ENCODE measurements at regions not wholly inside any gene's neighbourhood (a gene's known extent, or its start where the extent isn't known, plus 50 kb on each side); places are given as distances from the start of the nearest gene placed in this dataset.

DNA sequence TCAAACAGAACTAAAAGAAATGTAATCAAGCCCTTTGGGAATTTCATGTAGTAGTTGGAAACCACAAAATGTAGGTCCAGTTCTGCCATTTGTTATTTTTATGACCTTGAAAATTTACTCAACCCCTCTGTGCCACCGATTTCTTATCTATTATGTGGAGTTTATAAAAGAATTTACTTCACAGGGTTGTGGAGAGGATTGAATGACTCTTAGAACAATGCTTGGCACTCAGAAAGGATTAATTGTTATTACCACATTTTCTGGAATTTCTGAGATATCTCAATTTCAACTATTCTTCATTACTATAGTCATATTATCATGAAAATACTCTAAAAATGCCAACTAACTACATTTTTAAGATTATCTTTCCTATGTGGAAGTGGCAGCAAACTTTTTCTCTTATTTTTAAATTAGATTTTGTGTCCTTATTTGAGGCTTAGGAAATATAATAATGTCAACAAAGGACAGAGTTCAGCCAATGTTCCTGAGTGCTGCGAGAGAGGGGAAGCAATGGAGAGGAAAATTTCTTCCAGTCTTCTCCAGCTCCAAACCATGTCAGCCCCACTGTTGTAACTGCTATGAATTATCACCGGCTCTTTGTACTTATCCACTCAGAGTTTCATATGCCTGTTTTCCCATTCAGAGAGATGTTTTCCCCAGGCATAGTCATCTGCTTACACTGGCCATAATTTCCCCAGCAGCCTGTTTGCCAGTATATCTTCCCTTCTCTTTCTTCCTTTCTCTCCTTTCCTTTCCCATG is 525.6 kb downstream of the SPATA31D1 start:
- DNase-seq, result no peak

DNA sequence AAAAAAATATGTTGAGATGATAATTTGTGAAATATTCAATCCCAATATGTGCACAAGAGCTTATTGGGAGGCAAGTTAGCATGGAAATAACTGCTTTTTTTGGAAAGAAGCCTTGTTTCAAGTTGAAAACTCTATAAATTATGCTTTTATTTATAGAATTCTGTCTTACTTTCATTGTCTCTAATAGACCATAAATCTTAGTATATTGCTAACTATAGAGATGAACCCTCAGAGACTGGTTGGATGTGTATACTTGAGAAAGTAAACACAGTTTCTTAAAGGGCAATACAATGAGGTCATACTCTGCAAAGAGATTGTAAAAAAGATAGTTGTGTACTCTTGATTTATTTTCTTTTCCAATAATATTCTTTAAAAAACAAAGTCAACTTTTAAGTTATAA is 530.3 kb downstream of the SPATA31D1 start:
- no peak for DNase-seq

DNA sequence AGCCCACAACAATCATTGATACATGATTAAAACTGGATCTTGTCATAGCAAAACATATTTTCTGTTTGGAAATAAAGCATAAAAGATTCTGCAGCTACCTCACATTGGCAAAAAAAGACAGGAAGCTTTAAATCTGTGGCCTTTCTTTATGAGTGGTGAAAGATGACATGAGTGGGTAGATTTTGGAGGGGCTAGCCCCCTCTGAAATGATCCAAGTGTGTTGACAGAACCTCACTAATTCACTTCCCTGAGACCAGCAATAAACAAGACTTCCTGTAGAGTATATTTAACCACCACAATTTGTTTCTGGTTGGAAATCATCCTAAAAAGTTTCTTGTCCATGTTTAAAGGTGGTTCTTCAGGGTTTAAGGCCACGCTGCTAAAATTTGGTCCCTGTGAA is 530.8 kb downstream of the SPATA31D1 start:
- DNase-seq, result no peak

DNA sequence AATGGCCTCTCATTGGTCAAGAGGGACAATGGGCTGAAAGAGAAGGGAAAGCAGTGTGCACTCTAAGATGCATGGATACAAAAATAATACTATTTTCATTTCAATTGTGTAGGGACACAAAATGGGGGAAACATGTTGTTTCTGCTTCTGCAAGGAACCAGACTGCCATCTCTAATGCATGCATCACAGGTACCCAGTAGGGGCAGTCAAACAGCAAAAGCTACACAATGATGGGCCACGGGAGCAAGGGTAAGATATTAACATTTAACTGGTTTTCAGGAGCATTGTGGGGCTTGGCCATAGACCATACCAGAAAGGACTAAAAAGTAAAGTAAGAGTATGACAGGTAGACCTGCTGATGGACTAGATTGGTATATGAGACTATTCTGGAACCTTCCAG is 535.8 kb downstream of the SPATA31D1 start:
- no peak for DNase-seq

DNA sequence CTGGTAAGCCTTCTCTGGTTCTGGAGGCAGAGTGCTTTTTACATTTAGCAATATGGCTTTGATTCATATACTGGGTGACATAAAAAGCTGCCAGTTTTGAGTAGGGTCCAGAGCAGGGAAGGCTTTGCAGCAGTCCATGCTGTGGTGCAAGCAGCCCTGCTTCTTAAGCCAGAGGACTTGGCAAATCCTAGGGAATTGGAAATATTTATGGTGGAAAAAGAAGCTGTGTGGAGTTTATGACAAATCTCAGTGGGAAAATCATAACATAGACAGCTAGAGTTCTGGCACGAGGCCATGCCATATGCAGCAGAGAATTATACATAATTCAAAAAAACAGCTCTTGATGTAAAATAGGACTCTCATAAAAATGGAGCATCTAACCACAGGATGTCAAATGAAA is 536.4 kb downstream of the RASEF start:
- no peak for DNase-seq

DNA sequence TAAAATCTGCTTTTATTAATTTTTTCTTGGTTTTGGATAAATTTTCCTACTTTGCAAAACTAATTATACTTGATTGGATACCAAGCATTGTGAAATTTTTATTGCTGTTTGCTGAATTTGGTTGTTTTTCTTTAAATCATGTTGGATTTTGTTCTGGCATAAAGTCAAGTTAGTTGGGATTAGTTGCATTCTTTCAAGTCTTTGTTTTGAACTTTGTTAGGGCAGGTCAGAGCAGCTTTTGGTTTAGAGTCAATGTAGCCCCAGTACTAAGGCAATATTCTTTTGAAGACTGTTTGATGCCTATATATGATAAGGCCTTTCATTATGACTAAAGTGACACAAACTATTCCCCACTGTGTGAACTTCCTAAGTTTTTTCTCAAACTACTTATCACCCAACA is 531.1 kb downstream of the RASEF start:
- DNase-seq, result no peak

DNA sequence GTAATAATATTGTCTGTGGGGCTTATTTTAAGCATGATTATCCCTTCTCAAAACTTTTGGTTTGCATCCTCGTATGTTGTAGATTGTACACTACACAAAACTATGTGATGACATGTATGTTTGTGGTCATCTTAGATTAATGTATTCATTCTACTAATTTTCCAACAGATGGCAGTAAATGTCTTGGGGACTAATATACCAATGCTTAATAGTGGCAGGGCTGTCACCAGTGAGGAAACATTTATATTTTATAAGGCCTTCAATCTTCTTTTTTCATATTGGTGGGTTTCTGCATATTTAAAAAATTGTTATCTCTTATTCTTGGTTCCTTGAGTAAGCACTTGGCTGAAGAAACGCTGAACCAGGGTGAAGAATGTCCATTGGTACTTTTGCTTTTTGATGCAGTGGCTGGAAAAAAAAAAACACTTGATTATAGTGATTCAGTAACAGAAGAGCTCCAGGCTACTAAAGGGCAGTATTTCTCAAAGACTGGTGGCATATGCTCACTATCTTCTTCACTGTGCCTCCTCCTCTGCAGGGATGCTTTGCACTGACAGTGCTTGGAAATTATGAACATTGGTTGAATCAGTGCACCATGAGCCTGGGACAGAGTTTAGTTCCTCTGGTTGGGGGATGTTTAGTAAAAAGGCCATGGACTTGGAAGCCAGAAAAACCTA is 530.3 kb downstream of the RASEF start:
- no peak for DNase-seq

DNA sequence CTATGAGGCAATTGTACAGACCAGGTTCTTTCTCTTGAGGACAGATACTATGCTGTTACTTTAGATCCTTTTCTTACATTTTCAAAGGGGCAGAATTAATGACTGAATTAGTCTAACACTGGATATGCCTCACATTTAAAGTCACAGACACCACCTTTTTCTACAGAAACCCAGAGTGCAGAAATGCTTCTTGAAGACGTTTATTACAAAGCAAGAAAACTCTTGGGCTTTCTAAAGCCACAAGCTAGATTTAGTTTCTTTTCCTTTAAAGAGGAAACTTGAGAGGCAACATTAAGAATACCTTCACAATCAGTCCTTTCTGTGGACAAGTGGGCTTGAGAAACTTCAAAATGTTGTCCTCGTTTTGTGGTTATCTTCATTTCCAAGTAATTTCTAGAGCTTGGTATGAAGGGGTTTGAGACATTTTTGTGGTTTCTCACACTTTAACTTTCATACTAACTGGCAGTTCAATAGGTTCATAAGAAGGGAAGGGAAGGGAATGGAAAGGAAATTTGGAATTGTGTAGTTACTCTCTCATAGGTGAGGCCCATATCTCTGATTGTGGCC is 527.4 kb downstream of the RASEF start:
- DNase-seq, result no peak

DNA sequence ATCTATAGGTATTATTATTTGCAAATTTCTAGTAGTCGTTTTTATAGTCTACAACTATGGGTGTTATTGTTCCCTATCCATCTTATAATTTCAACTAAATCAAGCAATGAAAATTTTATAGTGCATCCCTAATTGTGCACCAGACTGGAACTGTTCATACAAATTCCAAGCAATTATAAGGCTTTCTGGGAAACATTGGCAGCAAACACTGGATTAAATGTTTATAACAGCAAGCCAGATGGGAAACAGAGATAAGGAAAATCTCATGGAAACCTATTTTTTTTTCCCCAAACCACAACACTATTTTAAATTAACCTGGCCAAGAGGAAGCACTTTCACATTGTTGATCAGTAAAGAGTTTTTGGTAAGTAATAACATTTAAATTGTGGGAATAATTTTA is 524.3 kb downstream of the RASEF start:
- no peak for DNase-seq

DNA sequence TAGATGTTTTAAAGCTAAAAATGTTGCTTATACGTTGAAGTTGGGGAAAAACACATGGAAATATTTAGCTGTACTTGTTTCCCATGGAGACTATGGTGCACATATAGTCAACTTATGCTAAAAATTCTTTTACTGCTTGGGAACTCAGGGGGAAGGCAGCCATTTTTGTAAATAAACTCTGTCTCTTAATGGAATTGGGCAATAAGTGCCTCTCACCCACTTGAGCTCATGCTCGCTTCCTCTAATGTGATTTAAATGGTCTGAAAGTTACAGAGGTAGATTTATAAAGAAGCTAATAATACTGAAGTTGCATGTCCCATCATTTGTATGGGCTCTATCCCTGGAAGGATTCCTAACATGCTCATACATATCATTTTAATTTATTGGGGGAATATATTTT is 523.8 kb downstream of the RASEF start:
- DNase-seq, result no peak

DNA sequence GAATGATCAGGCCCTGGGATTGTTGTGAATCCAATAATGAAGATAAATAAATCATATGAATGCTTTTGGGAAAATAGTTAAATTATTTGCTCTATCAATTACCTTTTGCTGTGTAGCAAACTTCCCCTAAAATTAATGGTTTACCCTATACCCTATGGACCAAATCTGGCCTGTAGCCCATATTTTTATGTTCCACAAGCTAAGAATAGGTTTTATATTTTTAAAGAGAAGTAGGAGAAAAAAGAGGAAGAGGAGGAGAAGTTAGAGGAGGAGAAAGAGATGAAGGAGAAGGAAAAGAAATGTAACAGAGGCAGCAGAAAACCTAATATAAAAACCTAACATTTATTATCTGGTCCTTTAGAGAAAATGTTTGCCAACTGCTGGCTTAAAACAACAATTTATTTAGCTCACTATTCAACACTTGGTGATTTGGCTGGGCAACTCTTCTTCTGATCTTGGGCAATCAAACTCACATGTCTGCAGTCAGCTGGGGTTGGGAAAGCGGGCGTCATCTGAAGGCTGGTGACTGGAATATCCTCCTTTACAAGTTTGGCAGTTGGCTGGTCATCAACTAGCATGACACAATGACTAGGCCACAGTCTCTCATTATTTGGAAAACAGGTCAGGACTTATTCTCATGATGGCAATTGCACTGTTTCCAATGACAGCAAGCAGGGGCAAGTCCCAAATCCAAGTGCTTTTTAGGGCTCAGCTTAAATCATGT is 522.9 kb downstream of the RASEF start:
- no peak for DNase-seq

DNA sequence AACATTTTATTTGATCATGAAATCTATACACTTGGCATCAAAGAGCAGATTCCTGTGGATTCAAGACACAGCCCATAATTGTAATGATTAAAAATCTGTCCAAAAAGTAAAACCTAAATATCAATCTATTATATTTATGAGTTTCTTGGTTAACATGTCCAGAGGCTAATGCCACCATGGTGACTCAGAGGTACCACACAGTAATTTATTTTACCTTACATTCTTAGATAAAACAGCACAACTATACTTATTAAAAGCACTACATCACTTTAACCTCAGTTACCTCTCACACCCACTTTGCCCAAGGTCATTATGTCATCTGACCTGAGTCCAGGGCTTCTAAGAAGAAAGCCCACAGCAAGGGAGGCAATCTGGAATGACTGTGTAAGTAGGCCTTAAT is 519.2 kb downstream of the RASEF start:
- DNase-seq, result no peak

DNA sequence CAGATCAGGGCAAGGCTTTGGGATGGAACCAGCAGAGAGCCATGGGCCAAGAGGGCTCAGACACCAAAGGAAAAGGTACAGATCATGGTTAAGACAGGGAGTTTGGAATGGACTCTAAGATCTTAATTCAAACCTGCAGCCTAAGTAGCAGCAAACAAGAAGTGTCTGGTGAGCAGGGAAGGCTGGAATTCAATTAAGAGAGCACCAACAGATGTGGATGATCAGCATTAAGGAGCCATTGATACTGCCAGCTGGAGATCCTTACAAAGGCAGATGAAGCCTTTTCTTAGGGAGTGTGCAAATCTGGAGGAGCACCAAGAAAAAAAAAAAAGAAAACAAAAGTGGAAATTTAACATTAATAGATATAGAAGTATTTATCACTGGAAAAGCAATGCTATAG is 516.8 kb downstream of the RASEF start:
- no peak for DNase-seq

DNA sequence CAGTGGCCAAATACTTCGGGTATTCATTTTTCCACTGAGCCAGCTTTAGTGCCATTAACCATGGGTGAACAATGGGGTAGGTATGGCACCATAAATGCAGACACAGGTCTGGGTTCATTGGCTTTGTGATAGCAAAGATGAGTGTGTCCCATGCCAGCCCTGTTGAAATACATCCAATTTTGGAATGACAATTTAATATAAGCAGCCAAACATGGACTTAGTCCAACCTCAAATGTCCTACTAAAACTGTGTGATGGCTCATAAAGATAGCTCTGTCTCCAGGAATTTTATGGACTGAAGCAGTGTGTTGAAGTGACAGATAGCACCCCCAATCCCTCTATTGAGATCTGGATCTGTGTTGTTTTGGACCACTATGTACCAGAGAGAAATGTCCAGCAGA is 514.9 kb downstream of the RASEF start:
- no peak for DNase-seq

DNA sequence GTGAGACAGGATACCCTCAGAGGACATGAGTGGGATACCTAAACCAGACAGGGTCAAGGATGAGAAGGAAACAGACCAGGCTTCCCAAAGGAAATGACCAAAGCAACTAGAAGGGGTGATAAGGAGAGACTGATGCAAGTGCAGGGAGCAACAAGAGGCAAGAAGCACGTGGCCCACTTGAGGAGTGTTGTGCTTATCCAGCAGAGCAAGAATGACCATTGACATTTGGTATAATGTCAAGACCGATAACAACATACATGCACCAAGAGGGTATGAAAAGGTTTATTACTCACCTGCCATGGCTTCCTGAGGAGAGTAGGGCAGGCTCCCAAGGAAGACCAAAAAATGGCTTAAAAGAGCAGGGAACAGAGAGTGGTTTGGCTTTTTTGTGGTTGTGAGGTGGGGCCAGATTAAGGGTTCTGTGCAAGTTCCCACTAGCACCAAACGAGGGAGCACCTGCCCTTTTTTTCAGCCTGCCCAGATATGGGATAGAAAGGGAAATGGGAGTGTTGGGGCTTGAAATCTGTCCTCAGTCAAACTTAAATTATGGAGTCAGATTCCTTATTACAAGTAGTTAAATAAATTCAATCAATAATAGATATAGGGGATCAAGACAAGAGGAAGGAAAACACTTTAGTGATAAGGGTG is 513.6 kb downstream of the RASEF start:
- DNase-seq, result no peak

DNA sequence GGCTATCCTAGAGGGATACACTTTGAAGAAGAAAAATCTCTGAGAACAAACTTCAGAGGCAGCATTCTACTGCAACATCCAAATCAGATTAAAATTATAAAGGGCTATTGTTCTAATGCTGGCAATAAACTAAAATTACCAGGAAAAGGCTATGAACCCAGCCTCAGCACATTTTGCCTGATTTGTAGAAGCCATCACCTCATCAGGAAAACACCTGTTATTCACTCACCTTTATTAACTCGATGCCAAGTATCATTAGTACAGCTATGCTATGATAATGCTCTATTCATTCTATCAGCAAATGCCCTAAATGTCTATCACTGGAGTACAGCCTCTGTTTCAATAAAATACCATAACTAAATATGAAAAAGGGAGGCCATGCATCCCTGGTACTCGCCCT is 510.2 kb downstream of the RASEF start:
- DNase-seq, result no peak

DNA sequence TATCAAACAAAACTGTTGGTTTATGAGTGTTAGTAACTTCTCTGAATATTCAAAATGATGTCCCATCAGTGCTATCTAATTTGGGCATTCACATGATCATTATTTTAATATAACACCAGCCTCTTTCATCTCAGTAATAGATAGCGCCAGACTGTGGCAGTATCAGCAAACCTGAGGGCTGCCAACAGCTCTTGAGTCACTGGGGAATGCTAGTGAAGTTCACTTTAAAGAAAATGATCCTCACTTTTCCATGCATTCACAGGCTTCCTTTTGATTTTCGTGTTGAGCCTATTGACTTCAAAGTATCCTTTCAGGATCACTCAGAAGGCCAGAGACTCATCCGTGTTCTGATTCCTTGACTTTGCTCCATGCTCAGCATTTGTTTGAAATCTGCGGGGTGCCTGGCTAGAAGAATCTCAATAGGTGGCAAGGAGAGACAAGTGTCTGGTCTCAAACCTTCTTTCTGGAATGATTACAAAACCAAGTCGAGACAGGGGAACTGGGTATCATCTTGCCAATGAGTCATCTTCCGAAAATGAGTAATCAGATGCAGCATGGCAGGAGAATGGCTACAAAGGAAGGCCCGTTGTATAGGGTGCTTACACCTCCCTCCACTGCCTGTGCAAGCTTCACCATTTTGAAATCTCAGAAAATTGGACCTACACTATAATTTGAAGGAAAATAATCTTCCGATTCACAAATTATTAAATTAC is 509.1 kb downstream of the RASEF start:
- no peak for DNase-seq

DNA sequence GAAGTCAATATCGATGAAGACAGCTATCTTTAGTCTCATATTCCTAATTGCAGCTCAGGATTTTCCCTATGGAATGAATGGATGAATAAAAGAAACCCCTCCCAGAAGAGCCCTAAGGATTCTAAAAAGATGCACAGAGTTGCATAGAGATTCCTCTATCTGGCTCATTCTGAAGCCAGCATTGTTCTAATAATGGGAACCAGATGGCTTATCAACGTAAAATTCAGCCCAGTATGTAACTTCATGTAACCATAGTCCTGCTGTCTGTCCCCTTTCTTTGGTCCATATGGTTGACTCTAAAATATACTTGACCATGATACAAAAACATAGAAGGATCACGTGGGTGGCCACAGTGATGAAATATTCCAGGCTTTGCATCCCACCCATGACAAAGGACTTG is 508.6 kb downstream of the RASEF start:
- no peak for DNase-seq

DNA sequence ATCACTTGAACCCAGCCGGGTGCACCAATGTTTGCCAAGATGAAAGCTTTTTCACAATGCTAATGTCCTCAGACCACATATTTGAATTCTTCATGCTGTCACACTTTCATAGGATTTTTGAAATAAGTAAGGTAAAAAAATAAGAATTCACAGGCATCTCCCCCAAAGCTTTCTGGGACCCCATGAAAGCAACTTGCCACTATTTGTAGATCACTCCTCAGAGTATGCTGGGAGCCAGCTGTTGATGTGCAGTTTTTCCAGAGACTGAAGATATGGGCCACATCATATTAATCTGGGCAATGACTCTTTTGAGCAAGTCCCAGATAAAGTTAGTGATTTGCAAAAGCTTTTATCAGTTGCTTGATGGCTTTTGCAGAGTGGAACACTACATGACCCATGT is 507.9 kb downstream of the RASEF start:
- DNase-seq, result no peak

DNA sequence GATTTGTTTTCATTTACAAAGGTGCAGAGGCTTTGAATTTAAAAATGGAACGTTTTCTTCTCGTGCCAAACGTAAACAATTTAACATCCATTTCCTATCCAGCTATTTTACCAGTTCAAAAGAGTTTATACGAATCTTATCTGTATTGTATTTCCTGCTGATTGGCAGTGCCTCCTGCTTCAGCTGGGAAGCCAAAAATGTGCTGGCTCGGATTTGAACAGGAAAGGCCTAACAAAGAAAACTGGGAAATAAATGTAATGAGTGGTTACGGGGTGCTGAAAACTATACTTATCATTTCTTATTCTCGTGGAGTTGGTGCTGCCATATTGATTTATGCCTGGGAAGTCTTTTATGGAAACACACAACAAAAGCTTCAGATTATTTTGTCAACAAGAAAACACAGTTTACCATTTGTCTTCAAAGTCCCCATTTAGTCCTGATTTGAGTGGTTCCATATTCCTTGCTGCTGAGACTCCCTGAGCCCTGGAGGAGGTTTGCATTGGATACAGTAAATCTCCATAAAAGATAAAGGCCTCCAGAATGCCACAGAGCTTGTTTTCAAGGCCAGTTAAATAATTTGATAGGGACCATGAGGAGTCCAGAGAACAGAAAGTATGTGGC is 507.4 kb downstream of the RASEF start:
- no peak for DNase-seq

DNA sequence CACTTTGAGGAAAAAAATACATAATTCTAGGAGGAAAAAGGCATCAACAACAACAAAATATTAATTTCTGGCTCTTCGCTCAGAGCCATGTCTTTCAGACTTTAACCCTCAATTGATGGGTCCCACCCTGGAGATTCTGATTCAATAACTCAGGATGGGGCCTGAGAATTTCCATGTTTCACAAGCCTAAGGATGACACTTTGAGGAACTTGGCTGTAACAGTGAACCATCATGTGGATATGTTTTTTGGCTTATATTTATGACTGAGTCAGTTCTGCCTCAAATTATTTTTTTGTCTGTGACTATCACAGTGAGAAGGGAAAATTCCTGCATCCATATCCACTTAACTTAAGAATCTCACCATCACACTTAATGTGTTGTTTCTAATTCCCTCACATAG is 504.6 kb downstream of the RASEF start:
- DNase-seq, result no peak
